ENCODE measurements at regions not wholly inside any gene's neighbourhood (a gene's known extent, or its start where the extent isn't known, plus 50 kb on each side); places are given as distances from the start of the nearest gene placed in this dataset.

- TF ChIP-seq POLR2A (IDR thresholded peaks at IDR 0.05) (no peak), POLR2AphosphoS5 (IDR thresholded peaks at IDR 0.05) (no peak), CTCF (IDR thresholded peaks at IDR 0.05) (no peak)
Observed at GRCh38 chr15:97817276-97817890, 143.1 kb upstream of the ARRDC4 start.
